Fibroblast of villous mesenchyme (primary cell): ENCODE measurements at regions not wholly inside any gene's neighbourhood (a gene's known extent, or its start where the extent isn't known, plus 50 kb on each side); places are given as distances from the start of the nearest gene placed in this dataset.

Experiments used
- DNase-seq: peaks from one replicate; pipeline ENCODE4 v3.0.0-alpha.2; 2010; ENCODE audit warnings: low read depth
- H3K4me3 ChIP-seq: 2 replicates; pipeline ENCODE4 v1.5.1; 2011; ENCODE audit warnings: low read depth, mild to moderate bottlenecking, low read length
- CTCF ChIP-seq: IDR thresholded peaks from 2 replicates; pipeline ENCODE4 v1.5.1; 2012; ENCODE audit warnings: low read depth, mild to moderate bottlenecking, low read length; ENCODE audit not compliant: insufficient read depth

- DNase-seq = no peak
- H3K4me3 ChIP-seq = no peak overlapping the region
- no peak for TF ChIP-seq CTCF
Measured at GRCh38 chr22:48505891-48506290, 1321.8 kb downstream of the BRD1 start.

- DNase-seq = no peak
- no peak overlapping the region for H3K4me3 ChIP-seq
- TF ChIP-seq CTCF = no peak
Measured at GRCh38 chr22:48504519-48505140, 1323.0 kb downstream of the BRD1 start.

- no peak overlapping the region for H3K4me3 ChIP-seq
- DNase-seq = no peak
- TF ChIP-seq CTCF = no peak
Measured at GRCh38 chr22:48503876-48504275, 1323.8 kb downstream of the BRD1 start.

- DNase-seq = no peak
- no peak for TF ChIP-seq CTCF
- no peak overlapping the region for H3K4me3 ChIP-seq
Measured at GRCh38 chr22:48503035-48503625, 1324.5 kb downstream of the BRD1 start.

GRCh38 chr22:48501231-48501750, 1326.4 kb downstream of the BRD1 start:
- no peak for DNase-seq
- H3K4me3 ChIP-seq = no peak overlapping the region
- TF ChIP-seq CTCF = no peak

- no peak for DNase-seq
Measured at GRCh38 chr22:48500471-48501230, 1327.0 kb downstream of the BRD1 start.

More at GRCh38 chr22:48500471-48501230, 1327.0 kb downstream of the BRD1 start:
- TF ChIP-seq CTCF = no peak
- no peak overlapping the region for H3K4me3 ChIP-seq
